H1 (cell line): ENCODE measurements at regions not wholly inside any gene's neighbourhood (a gene's known extent, or its start where the extent isn't known, plus 50 kb on each side); places are given as distances from the start of the nearest gene placed in this dataset.

Experiments used
- POLR2A ChIP-seq, 2 experiments: IDR thresholded peaks; 1 replicate in 1 of 2; 2 replicates in 1 of 2; pipeline ENCODE4 v1.6.1; 2011; ENCODE audit warnings: low read depth in 2 of 2, low read length in 2 of 2, mild to moderate bottlenecking in 2 of 2; ENCODE audit errors: control extremely low read depth in 1 of 2
- POLR2AphosphoS5 ChIP-seq: IDR thresholded peaks from 2 replicates; pipeline ENCODE4 v1.6.1; 2011; ENCODE audit warnings: low read depth, low read length
- TBP ChIP-seq: IDR thresholded peaks from 2 replicates; pipeline ENCODE4 v1.6.1; 2011; ENCODE audit warnings: low read depth, low read length, improper control_type of control experiment

GRCh38 chr2:183606022-183606717 lies 481.9 kb downstream of the NUP35 start:
- no peak for TF ChIP-seq POLR2AphosphoS5
- no peak for TF ChIP-seq POLR2A (IDR thresholded peaks at IDR 0.05; ENCODE audit: control extremely low read depth in 1 of 2, low read depth in 2 of 2, low read length in 2 of 2)
- TF ChIP-seq TBP = no peak
